Transverse colon (tissue), 4 donors: ENCODE measurements at regions not wholly inside any gene's neighbourhood (a gene's known extent, or its start where the extent isn't known, plus 50 kb on each side); places are given as distances from the start of the nearest gene placed in this dataset.

Experiments used
- CTCF ChIP-seq, 5 experiments: fragments of 200-600 bp in 3 of 5; fragments of 450-650 bp in 2 of 5; sonication (generic) in 3 of 5; IDR thresholded peaks; 1 replicate in 2 of 5; 2 replicates in 3 of 5; pipeline ENCODE4 v1.5.1; 2016 to 2017; ENCODE audit warnings: antibody characterized with exemption in 5 of 5, inconsistent platforms in 3 of 5, mild to moderate bottlenecking in 2 of 5, moderate library complexity in 1 of 5
- POLR2A ChIP-seq: fragments of 450-650 bp; IDR thresholded peaks from one replicate; pipeline ENCODE4 v1.6.1; 2016; ENCODE audit warnings: antibody characterized with exemption, mild to moderate bottlenecking, moderate library complexity
- POLR2AphosphoS5 ChIP-seq, 3 donors: sonication (generic); formaldehyde crosslinking; IDR thresholded peaks; one replicate each; pipeline ENCODE4 v1.6.1; 2016; ENCODE audit warnings: antibody characterized with exemption in 3 of 3

- TF ChIP-seq POLR2A (no peak), CTCF (IDR thresholded peaks at IDR 0.05) (no peak), POLR2AphosphoS5 (IDR thresholded peaks at IDR 0.05) (no peak)
These were observed 121.7 kb upstream of the HCCS start for GRCh38 chrX:10989386-10989785.
